ENCODE measurements at regions not wholly inside any gene's neighbourhood (a gene's known extent, or its start where the extent isn't known, plus 50 kb on each side); places are given as distances from the start of the nearest gene placed in this dataset.

- no peak for DNase-seq (ENCODE audit: low read depth)
- no peak for TF ChIP-seq CTCF (IDR thresholded peaks at IDR 0.05; ENCODE audit: insufficient read depth, low read depth, low read length)
- H3K4me3 ChIP-seq (ENCODE audit: low read depth, low read length), result no peak overlapping the region
These were observed 294.9 kb downstream of the MED10 start for GRCh38 chr5:6083311-6083978.

GRCh38 chr5:6082685-6083084 lies 295.7 kb downstream of the MED10 start:
- DNase-seq (ENCODE audit: low read depth), result peak; percentile 6
- TF ChIP-seq CTCF (IDR thresholded peaks at IDR 0.05; ENCODE audit: insufficient read depth, low read depth, low read length), result no peak

GRCh38 chr5:6081727-6082210 lies 296.6 kb downstream of the MED10 start:
- DNase-seq (ENCODE audit: low read depth), result no peak
- no peak overlapping the region for H3K4me3 ChIP-seq (ENCODE audit: low read depth, low read length)
- TF ChIP-seq CTCF (IDR thresholded peaks at IDR 0.05; ENCODE audit: insufficient read depth, low read depth, low read length), result no peak

More at GRCh38 chr5:6082685-6083084, 295.7 kb downstream of the MED10 start:
- H3K4me3 ChIP-seq (ENCODE audit: low read depth, low read length), result no peak overlapping the region

GRCh38 chr5:6080930-6081726 lies 297.2 kb downstream of the MED10 start:
- TF ChIP-seq CTCF (IDR thresholded peaks at IDR 0.05; ENCODE audit: insufficient read depth, low read depth, low read length), result no peak
- no peak for DNase-seq (ENCODE audit: low read depth)
- H3K4me3 ChIP-seq (ENCODE audit: low read depth, low read length), result no peak overlapping the region

- no peak overlapping the region for H3K4me3 ChIP-seq (ENCODE audit: low read depth, low read length)
- no peak for TF ChIP-seq CTCF (IDR thresholded peaks at IDR 0.05; ENCODE audit: insufficient read depth, low read depth, low read length)
- DNase-seq (ENCODE audit: low read depth), result no peak
These were observed 297.9 kb downstream of the MED10 start for GRCh38 chr5:6080436-6080835.

- no peak for DNase-seq (ENCODE audit: low read depth)
- no peak for TF ChIP-seq CTCF (IDR thresholded peaks at IDR 0.05; ENCODE audit: insufficient read depth, low read depth, low read length)
- H3K4me3 ChIP-seq (ENCODE audit: low read depth, low read length), result no peak overlapping the region
These were observed 299.5 kb downstream of the MED10 start for GRCh38 chr5:6078881-6079280.

Measured in fibroblast of villous mesenchyme (primary cell).